Stimulated activated naive CD4-positive, alpha-beta T cell (primary cell): ENCODE measurements at regions not wholly inside any gene's neighbourhood (a gene's known extent, or its start where the extent isn't known, plus 50 kb on each side); places are given as distances from the start of the nearest gene placed in this dataset.

Experiments
- DNase-seq, 6 experiments: peaks; one replicate each; lab custom pipeline; 2025; lab: John Stamatoyannopoulos, UW

DNA sequence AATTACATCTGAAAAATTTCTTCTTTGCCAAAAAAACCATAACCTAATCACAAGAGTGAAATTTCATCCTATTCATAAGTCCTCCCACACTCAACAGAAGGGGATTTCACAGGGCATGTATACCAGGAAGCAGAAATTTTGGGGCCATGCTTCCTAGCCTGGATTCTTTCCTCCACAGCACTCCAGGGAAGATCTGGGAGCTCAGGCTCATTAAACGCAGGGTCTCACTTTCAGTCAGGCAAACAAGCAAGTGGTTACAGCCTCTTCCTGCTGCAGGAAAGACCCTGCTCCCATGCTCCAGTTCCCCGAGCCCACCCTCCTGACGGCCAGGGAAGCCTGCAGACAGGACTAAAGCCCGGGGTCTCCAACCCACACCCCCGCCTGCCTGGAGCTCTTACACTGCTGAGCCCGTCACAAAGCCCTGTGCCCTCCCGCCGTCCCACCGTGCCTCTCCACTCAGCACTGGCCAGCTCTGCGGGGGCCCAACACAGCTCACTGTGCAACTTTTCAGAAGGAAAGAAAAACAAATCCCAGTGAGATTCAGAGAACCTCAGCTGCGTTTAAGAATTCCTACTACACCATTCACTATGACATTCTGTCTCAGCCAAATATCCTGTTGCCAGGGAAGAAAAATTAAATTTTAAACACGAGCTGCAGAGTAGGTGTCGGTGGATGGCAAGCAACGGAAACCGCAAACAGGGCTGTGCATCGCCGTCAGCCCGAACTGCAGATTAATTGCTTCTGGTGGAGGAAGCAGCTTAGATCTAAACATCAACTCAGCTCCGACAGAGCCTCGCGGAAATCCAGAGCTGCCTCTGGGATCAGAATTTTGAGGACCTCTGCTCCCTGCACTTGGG lies 106.7 kb upstream of the SFSWAP start:
- DNase-seq: peak in 4 of 6 experiments; percentile 7 to 66 (median 58)

DNA sequence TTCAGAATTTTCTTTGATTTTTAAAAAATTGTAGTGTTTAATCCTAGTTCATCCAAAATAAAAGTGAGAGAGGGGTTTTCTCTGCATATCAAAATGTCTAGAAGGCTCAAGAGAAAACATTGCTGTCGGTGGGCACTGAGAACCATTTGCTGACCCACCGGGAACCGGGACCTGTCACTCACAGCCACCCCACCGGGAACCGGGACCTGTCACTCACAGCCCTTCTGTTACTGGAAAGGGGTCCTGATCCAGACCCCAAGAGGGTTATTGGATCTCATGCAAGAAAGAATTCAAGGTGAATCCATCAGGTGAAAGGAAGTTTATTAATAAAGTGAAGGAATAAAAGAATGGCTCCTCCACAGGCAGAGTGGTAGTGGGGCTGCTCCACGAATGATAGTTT lies 106.0 kb upstream of the SFSWAP start:
- DNase-seq: no peak

DNA sequence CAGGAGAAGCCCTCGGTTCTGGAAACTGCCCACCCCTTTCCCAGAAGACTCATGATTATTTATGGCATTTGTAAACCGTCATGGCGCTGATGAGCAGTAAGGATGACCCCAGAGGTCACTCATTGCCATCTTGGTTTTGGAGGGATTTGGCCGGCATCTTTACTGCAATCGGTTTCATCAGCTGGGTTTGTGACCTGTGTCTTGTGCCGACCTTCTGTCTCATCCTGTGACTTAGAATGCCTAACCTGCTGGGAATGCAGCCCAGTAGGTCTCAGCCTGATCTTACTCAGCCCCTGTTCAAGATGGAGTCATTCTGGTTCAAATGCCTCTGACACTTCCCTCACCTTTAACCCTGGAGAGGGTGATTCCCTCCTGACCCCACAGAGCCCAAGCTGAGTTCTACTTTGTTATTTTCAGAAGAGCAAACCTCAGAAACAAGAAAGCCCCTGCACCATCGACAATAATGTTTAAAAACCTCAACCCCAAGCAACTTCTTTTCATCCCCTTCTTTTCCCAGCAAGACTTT lies 105.5 kb upstream of the SFSWAP start:
- no peak for DNase-seq

DNA sequence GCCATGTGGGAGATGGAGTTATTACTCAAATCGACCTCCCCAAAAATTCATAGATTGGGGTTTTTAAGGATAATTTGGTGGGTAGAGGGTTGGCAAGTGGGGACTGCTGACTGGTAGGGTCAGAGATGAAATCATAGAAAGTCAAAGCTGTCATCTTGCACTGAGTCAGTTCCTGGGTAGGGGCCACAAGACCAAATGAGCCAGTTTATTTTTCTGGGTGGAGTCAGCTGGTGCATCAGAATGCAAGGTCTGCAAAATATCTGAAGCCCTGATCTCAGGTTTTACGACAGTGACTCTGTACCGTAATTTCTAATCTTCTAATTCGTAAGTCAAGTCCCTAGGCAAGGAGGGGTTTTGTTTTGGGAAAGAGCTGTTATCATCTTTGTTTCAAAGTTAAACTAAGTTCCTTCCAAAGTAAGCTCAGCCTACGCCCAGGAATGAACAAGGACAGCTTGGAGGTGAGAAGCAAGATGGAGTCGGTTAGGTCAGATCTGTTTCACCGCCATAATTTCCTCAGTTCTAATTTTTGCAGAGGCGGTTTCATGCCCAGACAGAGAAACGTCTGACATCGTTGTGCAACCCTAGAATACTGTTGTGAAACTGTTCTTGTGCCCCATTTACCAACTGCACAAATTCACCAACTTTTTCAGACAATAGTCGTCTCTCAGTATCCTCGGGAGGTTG lies 104.5 kb upstream of the SFSWAP start:
- no peak for DNase-seq

DNA sequence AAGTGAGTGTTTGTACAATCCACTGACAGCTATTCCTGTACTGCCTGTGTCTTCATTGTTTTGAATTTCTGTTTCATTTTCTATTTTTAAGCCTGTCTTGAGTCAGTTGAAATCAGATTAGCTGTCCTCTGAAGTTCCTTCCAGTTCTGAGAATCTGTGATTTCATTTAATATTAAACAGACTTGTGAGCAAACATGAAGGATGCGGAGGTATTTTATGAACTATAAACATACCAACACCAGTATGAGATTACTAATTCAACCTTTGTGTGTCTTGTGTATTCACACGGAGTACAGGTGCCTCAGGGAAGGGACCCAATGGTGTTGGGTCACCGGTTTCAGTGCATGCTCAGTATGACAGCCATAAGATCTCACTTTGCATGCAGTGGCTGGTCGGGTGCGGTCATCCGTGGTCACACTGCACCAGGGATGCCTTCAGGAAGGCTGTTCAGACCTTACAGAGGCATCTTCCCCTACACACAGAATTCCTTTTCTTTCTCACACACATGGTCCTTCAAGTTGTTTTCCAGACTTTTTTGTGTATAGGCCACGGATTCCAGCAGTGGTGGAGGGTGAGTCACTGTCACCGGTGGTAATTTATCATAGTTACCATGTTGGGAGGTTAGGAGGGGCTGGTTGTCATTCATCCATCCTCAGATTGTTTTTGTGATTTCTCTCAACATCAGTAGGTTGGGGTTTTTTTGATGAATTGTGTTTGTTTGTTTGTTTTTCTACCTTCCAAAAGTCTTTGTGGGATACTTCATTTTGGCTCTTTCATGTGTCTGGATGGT lies 103.0 kb upstream of the SFSWAP start:
- DNase-seq: no peak

DNA sequence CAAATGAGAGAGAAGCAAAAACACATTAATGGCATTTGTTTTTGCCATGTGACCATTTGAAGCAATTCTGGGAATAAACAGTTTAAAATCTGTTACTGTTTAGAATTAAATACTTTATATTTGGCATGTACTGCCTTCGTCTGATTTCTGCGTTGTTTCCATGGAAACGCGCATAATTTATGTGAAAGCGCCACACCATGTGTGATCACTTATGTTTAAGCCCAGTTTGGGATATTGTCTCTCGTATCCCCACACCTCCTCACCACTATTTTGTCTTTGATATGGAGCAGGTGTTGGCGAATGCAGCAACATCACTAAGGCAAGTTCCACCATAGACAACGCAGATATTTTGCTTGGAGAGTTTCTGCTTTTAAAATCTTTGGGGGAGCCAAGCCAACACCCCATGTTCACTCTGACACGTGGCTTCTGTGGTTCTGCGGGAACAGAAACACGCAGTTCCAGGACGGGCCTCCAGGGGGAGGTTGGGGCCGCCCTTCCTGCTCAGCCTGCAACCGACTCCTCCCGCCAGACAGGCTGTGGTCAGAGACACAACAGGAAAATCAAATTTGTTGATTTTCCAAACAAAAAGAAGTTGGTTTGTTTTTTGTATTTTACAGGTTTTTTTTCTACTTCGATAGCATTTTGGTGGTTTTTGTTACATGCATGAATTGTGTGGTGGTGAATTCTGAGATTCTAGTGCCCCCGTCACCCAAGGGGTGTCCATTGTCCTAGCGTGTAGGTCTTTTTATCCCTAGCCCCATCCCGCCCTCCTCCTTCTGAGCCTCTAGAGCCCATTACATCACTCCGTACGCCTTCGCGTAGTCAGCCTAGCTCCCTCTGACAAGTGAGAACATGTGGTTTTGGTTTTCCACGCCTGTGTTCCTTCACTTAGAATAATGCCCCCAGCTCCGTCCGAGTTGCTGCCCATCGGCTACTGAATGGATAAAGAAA lies 101.9 kb upstream of the SFSWAP start:
- DNase-seq: peak; percentile 27 to 63 (median 38)

DNA sequence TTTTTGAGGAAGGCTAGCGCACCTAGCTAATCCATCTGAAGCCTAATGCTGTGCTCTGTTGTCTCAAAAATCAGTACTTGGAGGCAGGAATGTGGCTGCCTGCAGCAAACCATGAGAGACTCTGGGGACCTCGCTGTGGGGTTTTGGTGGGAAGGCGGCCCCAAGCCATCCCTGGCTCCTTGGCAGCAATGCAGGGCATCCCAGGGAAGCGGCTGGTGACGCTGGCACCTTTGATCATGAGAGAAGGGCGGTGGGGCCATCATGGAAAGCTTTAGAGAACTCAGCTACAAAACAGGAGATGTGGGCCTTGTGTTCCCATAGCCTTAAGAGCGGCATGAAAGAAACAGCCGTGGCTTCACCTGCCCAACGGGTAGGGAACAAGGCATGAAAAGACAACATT lies 101.1 kb upstream of the SFSWAP start:
- DNase-seq: no peak

DNA sequence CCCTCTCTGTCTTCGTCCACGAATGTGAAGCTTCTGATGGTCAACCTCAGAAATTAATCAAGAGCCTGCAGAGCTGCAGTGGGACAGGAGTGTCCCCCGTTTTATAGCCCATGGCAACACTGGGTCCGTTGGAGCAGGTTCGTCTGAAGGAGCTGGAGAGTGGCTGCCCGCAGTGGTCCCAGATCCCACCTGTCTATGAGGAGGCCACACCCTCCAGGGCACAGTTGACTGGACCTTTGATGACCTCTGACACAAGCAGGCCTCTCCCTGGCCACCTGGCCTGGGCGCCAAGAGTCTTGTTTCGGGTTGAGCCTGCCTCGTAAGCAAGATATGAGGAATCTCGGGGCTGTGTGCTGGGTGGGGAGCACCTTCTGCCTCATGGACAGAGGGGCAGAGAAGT lies 100.7 kb upstream of the SFSWAP start:
- no peak for DNase-seq

DNA sequence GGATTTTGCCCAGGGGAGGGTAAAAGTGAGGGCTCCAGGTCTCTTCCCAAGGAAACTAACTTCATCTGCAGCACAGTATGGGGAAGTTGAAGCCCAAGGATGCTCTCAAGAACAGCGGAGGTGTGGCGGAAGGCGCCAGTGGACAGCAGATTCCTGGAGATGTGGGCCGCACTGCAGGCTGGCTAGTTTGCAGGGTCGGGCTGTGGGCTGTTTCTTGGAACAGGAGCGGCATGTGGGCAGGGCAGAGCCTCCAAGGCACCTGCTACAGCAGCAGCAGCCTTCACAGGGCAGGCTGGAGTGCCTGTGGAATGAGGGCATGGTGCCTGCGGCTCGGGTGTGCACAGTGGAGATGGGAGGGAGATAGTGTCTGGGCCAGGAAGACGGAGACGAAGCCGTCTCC lies 100.0 kb upstream of the SFSWAP start:
- no peak for DNase-seq

DNA sequence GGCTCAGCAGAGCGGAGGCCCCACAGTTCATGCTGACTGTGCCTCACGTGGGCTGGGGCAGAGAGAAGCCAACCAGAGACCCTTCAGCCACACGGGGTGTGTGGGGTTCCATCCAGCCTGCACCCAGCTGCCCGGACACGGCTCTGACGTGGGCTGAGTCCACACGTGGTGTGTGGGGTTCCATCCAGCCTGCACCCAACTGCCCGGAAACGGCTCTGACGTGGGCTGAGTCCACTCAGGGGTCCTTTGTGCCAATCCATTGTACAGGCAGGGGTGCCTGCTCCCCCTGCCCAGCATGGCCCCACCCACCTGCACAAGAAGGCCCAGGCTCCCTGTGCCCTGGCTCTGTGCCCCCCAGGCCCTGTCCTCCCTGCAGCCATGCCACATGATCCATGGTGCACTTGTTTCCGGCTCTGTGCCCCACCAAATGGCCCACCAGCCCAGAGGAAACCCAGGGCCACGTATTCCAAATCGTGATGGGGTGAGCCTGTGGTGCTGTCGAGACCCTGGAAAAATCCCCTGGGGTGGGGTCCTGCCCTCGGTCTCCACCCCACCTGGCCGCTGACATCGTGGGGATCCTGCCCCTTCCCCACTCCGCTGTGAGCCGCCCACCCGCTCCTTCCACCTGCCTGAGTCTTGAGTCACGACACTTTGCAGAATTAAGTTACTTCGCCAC lies 99.3 kb upstream of the SFSWAP start:
- no peak for DNase-seq

DNA sequence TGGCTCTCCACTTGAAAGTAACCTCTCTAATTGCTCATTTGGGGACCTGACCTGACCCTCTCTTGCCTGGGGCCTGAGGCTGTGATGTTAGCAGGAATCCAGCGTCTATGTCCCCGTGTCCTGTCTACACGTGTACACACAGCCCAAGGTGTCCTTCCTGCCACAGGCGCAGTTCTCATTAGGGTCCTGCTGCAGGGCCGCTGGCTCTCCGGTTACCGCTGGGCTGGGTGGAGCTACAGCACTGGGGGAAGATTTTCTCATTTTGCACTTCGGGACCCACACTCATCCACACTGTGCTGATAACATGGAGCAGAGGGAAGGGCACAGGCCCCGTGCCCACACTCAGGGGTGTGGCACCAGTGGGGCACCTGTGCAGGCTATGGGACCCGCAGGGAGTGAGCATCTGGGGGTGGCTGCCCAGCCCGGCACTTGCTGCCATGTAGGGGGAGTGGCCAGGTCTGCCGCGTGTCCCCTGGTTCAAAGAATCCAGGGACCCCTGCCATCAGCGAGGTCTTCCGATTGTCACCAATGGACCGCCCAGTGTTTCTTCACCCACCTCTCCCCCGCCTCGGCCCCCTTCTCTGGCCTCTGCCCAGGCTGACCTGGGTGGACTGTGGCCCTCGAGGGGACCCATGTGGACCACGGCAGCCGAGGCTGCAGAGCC lies 98.7 kb upstream of the SFSWAP start:
- DNase-seq: no peak

DNA sequence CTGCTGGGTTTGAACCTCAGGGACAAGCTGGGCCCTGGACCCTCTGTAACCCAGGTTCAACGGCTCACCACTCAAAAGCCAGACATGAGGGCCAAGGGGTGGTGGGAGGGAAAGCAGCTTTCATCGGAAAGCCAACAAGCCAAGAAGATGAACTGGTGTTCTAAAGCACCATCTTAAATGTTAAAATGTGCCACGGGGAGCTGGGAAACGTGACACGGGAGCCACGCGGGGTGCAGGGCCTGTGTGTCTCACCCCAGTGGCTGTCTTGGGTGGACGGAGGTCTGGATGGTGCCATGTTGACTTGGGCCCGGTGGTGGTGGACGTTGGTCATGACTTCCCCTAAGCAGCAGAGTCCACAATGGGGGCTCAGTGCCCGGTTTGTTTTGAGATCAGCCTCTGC lies 97.7 kb upstream of the SFSWAP start:
- no peak for DNase-seq

DNA sequence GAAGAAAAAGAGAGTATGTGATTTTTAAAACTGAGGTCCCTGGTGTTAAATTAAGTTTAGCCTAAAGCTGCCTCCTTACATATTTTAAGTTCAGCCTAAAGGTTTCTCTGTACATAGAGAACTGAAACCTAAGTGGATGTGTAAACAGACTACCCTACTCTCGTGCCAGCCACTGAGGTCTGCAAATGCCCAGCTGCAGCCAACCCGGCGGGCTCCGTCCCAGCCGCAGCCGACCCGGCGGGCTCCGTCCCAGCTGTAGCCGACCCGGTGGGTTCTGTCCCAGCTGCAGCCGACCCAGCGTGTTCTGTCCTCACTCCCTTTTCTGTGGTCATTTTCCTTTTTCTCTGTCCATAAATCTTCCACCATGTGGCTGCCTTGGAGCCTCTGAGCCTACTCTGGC lies 97.2 kb upstream of the SFSWAP start:
- no peak for DNase-seq

DNA sequence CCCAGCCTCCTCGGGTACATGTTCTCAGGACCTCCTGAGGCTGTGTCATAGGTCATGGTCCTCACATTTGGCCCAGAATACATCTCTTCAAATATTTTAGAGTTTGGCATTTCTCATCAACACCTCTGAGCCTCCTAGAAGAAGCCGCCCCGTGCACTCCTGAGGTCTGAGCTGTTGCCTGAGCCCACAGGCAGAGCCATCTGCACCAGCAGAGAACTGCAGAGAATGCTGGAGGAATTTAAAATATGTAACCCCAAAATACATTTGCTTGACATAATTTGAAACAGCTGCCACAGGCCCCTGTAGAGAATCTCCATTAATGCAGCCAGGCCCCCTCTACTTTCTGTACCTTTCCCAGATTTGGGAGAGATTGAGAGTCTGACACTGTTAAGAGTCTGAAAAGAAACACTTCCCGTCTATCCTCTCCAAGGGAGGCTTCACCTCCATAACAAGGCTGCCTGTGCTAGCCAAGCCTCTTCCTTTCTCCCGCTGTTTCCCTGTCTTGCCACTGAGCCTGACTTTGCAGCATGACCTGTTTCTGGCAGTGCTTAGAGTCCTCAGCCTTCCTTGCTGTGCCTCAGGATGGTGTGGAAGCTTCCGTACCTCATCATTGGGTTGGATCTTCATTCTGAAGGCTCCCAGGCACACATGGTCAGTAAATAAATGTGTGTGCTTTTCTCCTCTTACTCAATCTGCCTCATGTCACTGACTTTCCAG lies 95.4 kb upstream of the SFSWAP start:
- no peak for DNase-seq

DNA sequence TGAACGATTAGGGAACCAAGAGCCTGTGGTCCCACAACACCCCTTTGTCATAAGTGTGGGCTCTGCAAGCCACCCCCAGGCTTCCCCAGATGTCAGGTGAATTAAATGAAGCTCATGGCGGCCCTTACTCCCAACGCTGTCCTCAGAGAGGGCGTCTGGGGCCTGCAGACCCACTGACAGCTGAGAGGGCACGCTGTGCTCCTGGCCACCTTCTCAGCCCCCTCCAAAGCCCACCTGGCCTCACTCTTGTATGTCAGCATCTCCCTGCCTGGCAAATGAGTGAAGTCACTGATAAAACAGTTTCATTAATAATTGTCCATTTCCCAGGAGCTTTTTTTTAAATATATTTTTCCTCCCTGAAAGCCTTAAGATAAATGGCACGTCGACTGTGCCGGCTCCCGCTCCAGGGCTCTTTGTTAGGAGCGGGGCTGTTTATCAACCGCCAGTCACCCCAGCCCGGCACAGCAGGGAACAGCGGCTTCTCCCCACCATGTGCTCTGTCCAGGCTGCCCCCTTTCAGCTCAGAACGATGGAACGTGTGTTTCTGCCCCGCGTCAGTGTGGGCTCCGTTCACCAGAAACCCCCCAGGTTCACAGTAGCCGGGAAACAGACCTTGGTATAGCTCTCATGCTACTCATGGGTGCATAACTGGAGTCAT lies 94.7 kb upstream of the SFSWAP start:
- no peak for DNase-seq

DNA sequence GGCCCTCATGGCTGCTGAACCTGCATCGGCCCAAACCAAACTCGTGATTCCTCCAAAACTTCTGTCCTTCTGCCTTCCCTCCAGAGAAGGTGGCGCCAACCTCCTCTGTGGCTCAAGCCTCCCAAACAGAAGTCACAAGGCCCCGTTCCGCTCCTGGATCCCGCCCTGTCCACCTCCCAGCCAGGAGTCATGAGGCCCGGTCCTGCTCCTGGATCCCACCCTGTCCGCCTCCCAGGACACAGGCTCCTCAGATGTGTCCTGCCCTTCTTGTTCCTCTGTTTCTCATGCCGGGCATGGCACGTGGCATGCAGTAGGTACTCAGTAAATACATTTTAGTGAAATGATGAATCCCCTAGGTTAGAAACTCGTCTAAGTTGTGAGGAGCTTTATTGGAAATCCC lies 94.2 kb upstream of the SFSWAP start:
- DNase-seq: no peak

DNA sequence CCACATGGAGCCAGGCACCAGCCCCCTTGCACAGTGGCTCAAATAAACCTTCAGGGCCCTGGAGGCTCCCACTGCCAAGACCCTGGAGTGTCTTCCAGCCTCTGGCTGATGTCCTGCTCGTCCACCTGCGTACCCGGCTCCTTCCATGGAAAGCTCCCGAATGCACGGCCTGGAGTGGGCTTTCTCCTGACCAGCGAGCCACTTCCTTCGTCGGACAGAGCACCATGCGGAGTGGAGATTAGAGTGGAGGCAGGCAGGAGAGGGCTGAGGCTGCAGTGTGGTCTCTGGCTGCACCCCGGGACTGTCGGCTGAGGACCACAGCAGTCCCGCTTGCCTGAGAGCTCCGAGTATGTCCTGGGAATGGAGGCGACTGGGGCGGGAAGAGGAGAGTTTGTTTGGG lies 93.7 kb upstream of the SFSWAP start:
- no peak for DNase-seq

DNA sequence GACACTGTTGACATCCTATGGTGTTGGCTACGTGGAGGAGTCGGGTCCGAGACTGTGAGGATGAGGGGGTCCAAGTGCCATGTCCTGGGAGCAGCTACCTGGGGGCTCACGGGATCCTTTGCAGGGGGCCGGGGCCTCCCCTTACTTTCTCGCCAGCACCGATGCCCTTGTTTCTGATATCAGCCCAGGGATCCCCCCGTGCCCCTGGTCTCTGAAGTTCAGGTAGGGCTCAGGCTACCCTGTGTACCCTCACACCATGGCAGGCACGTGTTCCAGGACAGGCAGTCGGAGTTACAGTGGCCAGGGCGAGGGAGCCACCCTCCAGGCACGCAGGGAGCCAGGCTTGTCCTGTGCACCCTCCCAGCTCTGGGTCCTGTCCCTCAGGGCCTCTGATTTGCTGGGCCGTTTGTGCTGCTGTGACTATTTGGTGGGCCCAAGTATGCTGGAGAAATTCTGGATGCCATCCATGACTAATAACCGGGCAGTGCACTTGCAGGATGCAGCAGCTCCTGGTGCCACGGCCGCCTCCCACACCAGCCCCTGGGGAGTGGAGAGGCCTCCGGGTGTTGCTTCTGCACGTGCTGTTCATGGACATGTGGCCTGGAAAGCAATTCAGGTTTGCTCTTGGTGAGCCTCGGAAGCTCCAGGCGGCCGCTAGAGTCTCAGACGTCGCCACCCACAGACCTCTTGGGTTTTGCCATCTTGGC lies 93.1 kb upstream of the SFSWAP start:
- no peak for DNase-seq

DNA sequence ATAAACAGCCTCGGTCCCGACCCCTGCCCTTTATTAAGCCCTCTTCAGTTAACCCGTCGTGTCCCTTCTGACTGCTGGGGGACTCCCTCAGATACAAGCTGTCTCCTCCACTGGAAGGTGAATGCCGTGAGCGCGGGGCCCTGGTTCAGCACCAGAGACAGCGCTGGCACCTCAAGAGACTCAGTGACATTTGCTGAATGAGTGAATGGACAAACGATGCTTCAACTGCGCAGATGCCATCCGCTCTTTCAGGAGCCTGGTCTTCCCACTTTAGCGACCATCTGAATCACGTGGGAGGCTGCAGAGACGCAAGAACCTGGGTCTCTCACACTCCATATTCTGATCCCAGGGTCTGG lies 92.6 kb upstream of the SFSWAP start:
- no peak for DNase-seq
